GM12878 (cell line): ENCODE measurements at regions not wholly inside any gene's neighbourhood (a gene's known extent, or its start where the extent isn't known, plus 50 kb on each side); places are given as distances from the start of the nearest gene placed in this dataset.

Source experiments
- ATAC-seq: fragments of 200-7000 bp; cut with Tn5 transposase; 3 replicates; pipeline ENCODE4 v1.9.1; 2020; ENCODE audit warnings: mild to moderate bottlenecking, moderate library complexity
- BruUV-seq: library from RNA; stranded (reverse); fragments of 400-500 nt; replicated peaks from 2 replicates; lab custom pipeline; 2021; lab: Mats Ljungman, UMichigan
- CTCF ChIA-PET: fragments of 300-600 bp; sonication (Branson Sonifier 250); formaldehyde crosslinking; extraction: SDS; loops from one replicate; lab custom pipeline; 2021; ENCODE audit warnings: inconsistent platforms; lab: Yijun Ruan, JAX
- POLR2A ChIA-PET: fragments of 350-600 bp; formaldehyde crosslinking; extraction: SDS; loops from one replicate; lab custom pipeline; 2021; ENCODE audit warnings: inconsistent platforms; lab: Charles Lee
- RAD21 ChIA-PET: fragments of 300-600 bp; sonication (Branson Sonifier 250); formaldehyde crosslinking; loops from one replicate; lab custom pipeline; 2023; ENCODE audit warnings: antibody characterized with exemption; ENCODE audit not compliant: unreplicated experiment; lab: Charles Lee
- SMC1A ChIA-PET: fragments of 300-600 bp; sonication (Branson Sonifier 250); formaldehyde crosslinking; loops from one replicate; lab custom pipeline; 2023; ENCODE audit not compliant: unreplicated experiment, uncharacterized antibody; lab: Charles Lee
- DNase-seq: peaks from one replicate; pipeline ENCODE4 v3.0.0-alpha.2; 2011; ENCODE audit warnings: low read depth, low spot score
- FAIRE-seq: peaks from 3 replicates; lab custom pipeline; 2011; peaks lifted over from hg19 to GRCh38; lab: Jason Lieb, UNC
- H2AFZ ChIP-seq: 2 replicates; pipeline ENCODE4 v1.6.0; 2011; ENCODE audit warnings: low read depth, low read length, control low read depth; ENCODE audit not compliant: control insufficient read depth
- H3K27ac ChIP-seq: 2 replicates; pipeline ENCODE4 v1.5.1; 2011; ENCODE audit warnings: control low read depth; ENCODE audit not compliant: control insufficient read depth, insufficient read depth
- H3K27me3 ChIP-seq, 2 experiments: replicated peaks in 1 of 2; 2 replicates each; pipeline versions ENCODE4 v1.6.0 to v1.6.1; 2011; ENCODE audit warnings: low read length in 1 of 2; ENCODE audit not compliant: control insufficient read depth in 2 of 2, insufficient read depth in 2 of 2
- H3K36me3 ChIP-seq, 2 experiments: 2 replicates each; pipeline ENCODE4 v1.5.1; 2011; ENCODE audit warnings: low read length in 1 of 2; ENCODE audit not compliant: control insufficient read depth in 2 of 2, insufficient read depth in 2 of 2
- H3K4me1 ChIP-seq: 2 replicates; pipeline ENCODE4 v1.6.1; 2011; ENCODE audit warnings: mild to moderate bottlenecking, low read length, moderate library complexity, mixed read lengths; ENCODE audit not compliant: control insufficient read depth, insufficient read depth
- H3K4me2 ChIP-seq: 2 replicates; pipeline ENCODE4 v1.6.0; 2011; ENCODE audit warnings: control low read depth; ENCODE audit not compliant: control insufficient read depth, insufficient read depth
- H3K4me3 ChIP-seq: fragments of 200-600 bp; sonication (generic); 2 replicates; pipeline ENCODE4 v1.5.1; 2016
- H3K79me2 ChIP-seq: 2 replicates; pipeline ENCODE4 v1.6.0; 2011; ENCODE audit warnings: low read length; ENCODE audit not compliant: control insufficient read depth, insufficient read depth
- H3K9ac ChIP-seq: 2 replicates; pipeline ENCODE4 v1.8.0; 2011; ENCODE audit warnings: low read length, control low read depth, mixed read lengths; ENCODE audit not compliant: control insufficient read depth, insufficient read depth
- H3K9me3 ChIP-seq: replicated peaks from 3 replicates; pipeline ENCODE4 v1.5.1; 2011; ENCODE audit warnings: mild to moderate bottlenecking, low read length; ENCODE audit not compliant: control insufficient read depth, insufficient read depth
- H4K20me1 ChIP-seq: 2 replicates; pipeline ENCODE4 v1.6.0; 2011; ENCODE audit not compliant: control insufficient read depth, insufficient read depth
- BACH1 ChIP-seq: fragments of 450-650 bp; IDR thresholded peaks from 2 replicates; pipeline ENCODE4 v1.6.1; 2017; ENCODE audit warnings: mild to moderate bottlenecking, borderline replicate concordance
- CEBPB ChIP-seq, 2 experiments: fragments of 150-350 bp in 1 of 2; IDR thresholded peaks; 2 replicates each; pipeline ENCODE4 v1.6.1; 2012 to 2014; ENCODE audit warnings: low read depth in 2 of 2, low read length in 2 of 2, borderline replicate concordance in 1 of 2, inconsistent platforms in 1 of 2
- CHD2 ChIP-seq: IDR thresholded peaks from 2 replicates; pipeline ENCODE4 v1.6.1; 2011; ENCODE audit warnings: low read depth, low read length, improper control_type of control experiment, borderline replicate concordance
- ESRRA ChIP-seq: IDR thresholded peaks from 2 replicates; pipeline ENCODE4 v1.6.1; 2012; ENCODE audit warnings: mild to moderate bottlenecking, low read length, improper control_type of control experiment
- IRF4 ChIP-seq: IDR thresholded peaks from 2 replicates; pipeline ENCODE4 v1.6.1; 2011; ENCODE audit warnings: low read depth, low read length
- JUNB ChIP-seq: IDR thresholded peaks from 2 replicates; pipeline ENCODE4 v1.6.1; 2016; ENCODE audit warnings: antibody characterized with exemption, mild to moderate bottlenecking
- KLF5 ChIP-seq: fragments of 450-650 bp; IDR thresholded peaks from 2 replicates; pipeline ENCODE4 v1.6.1; 2014; ENCODE audit warnings: mild to moderate bottlenecking; ENCODE audit not compliant: partially characterized antibody
- MEF2A ChIP-seq: IDR thresholded peaks from 2 replicates; pipeline ENCODE4 v1.6.1; 2011; ENCODE audit warnings: low read depth, mild to moderate bottlenecking, low read length, moderate library complexity; ENCODE audit not compliant: insufficient read depth
- MXI1 ChIP-seq: fragments of 150-350 bp; IDR thresholded peaks from 2 replicates; pipeline ENCODE4 v1.6.1; 2011; ENCODE audit warnings: low read depth, mild to moderate bottlenecking, inconsistent platforms, low read length, improper control_type of control experiment
- MYB ChIP-seq: fragments of 150-350 bp; IDR thresholded peaks from 2 replicates; pipeline ENCODE4 v1.6.1; 2014; ENCODE audit warnings: mild to moderate bottlenecking, low read depth, low read length, borderline replicate concordance
- NFYA ChIP-seq: IDR thresholded peaks from 2 replicates; pipeline ENCODE4 v1.6.1; 2011; ENCODE audit warnings: low read depth, mild to moderate bottlenecking, low read length, improper control_type of control experiment, borderline replicate concordance
- NKRF ChIP-seq: fragments of 450-650 bp; conservative IDR thresholded peaks from 2 replicates; pipeline ENCODE4 v1.6.1; 2017; ENCODE audit warnings: mild to moderate bottlenecking, moderate library complexity
- SKIL ChIP-seq: fragments of 450-650 bp; IDR thresholded peaks from 2 replicates; pipeline ENCODE4 v1.6.1; 2017; ENCODE audit warnings: mild to moderate bottlenecking, low read depth, inconsistent platforms; ENCODE audit not compliant: poor library complexity, severe bottlenecking
- WGBS: methylation state at CpG from one replicate; pipeline ENCODE4 v1.1.6; 2016; ENCODE audit warnings: low lambda C conversion rate; ENCODE audit not compliant: insufficient replicate concordance, insufficient coverage; ENCODE audit errors: missing lambda C conversion rate; 5-methylcytosine and 5-hydroxymethylcytosine counted together
- in situ Hi-C: fragments of 300-500 bp; cut with MboI; formaldehyde crosslinking; loops from 9 replicates; pipeline ENCODE4 v1.14.3; 2018; ENCODE audit warnings: mixed read lengths
- intact Hi-C: fragments of 100-400 bp; cut with micrococcal nuclease; formaldehyde crosslinking; loops from one replicate; pipeline ENCODE4 v1.14.2; 2022; ENCODE audit not compliant: unreplicated experiment
- TF ChIP-seq, protein P1 (sequence below): fragments of 450-650 bp; IDR thresholded peaks from 2 replicates; pipeline ENCODE4 v1.6.1; 2017; ENCODE audit warnings: mild to moderate bottlenecking
- TF ChIP-seq, protein P2 (sequence below): IDR thresholded peaks from 2 replicates; pipeline ENCODE4 v1.6.1; 2011; ENCODE audit warnings: low read depth, low read length, improper control_type of control experiment, borderline replicate concordance
- TF ChIP-seq, protein P3 (sequence below): fragments of 450-650 bp; IDR thresholded peaks from 2 replicates; pipeline ENCODE4 v1.6.1; 2016; ENCODE audit warnings: mild to moderate bottlenecking

GRCh38 chr13:23991119-23991518, 93.8 kb upstream of the C1QTNF9B start:
- H3K79me2 ChIP-seq, result no peaks in the 10 kb centered on the region
- no peak for ATAC-seq
- H3K4me1 ChIP-seq, result peaks cover 3% of the 10 kb centered on the region; the same call in 1 of the 2 replicates
- in situ Hi-C loops (no loop called here), intact Hi-C loops (no loop called here)
- ChIA-PET SMC1A (interaction anchor here (1.4 to 2.0 kb wide), 2 partner anchors 14 to 30 kb away, joined by 3 to 8 read pairs; no protein-coding TSS in a partner anchor), CTCF (interaction anchor here (0.5 kb wide), 1 partner anchor 213 kb away, joined by 3 read pairs; no protein-coding TSS in a partner anchor), POLR2A (no interaction called here), RAD21 (no interaction called here)
- no peak for DNase-seq
- no peak overlapping the region for H3K9ac ChIP-seq
- no peak overlapping the region for H3K27ac ChIP-seq
- H3K4me3 ChIP-seq, result no peak overlapping the region
- no peaks in the 10 kb centered on the region for H4K20me1 ChIP-seq
- no peak overlapping the region for H3K4me2 ChIP-seq
- no peaks in the 10 kb centered on the region; the same call in 2 of the 3 replicates for H3K9me3 ChIP-seq
- H2AFZ ChIP-seq, result no peak overlapping the region
- 25% methylated on average over 3 of the region's 3 CpGs for WGBS
- H3K27me3 ChIP-seq, result no peaks in the 10 kb centered on the region
- no peaks in the 10 kb centered on the region for H3K36me3 ChIP-seq
- BruUV-seq, result no TSS peak
- FAIRE-seq, result no peak
- TF ChIP-seq, protein P1, sequence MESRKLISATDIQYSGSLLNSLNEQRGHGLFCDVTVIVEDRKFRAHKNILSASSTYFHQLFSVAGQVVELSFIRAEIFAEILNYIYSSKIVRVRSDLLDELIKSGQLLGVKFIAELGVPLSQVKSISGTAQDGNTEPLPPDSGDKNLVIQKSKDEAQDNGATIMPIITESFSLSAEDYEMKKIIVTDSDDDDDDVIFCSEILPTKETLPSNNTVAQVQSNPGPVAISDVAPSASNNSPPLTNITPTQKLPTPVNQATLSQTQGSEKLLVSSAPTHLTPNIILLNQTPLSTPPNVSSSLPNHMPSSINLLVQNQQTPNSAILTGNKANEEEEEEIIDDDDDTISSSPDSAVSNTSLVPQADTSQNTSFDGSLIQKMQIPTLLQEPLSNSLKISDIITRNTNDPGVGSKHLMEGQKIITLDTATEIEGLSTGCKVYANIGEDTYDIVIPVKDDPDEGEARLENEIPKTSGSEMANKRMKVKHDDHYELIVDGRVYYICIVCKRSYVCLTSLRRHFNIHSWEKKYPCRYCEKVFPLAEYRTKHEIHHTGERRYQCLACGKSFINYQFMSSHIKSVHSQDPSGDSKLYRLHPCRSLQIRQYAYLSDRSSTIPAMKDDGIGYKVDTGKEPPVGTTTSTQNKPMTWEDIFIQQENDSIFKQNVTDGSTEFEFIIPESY, result no peak
- TF ChIP-seq JUNB (no peak), ESRRA (no peak), NFYA (no peak), KLF5 (no peak), MEF2A (no peak), CEBPB (IDR thresholded peaks at IDR 0.05; ENCODE audit: borderline replicate concordance in 1 of 2, low read depth in 2 of 2, low read length in 2 of 2) (no peak), SKIL (no peak), MYB (no peak), BACH1 (no peak), CHD2 (no peak), NKRF (no peak), IRF4 (no peak), MXI1 (no peak)
- TF ChIP-seq, protein P2, sequence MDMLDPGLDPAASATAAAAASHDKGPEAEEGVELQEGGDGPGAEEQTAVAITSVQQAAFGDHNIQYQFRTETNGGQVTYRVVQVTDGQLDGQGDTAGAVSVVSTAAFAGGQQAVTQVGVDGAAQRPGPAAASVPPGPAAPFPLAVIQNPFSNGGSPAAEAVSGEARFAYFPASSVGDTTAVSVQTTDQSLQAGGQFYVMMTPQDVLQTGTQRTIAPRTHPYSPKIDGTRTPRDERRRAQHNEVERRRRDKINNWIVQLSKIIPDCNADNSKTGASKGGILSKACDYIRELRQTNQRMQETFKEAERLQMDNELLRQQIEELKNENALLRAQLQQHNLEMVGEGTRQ, result no peak
- TF ChIP-seq, protein P3, sequence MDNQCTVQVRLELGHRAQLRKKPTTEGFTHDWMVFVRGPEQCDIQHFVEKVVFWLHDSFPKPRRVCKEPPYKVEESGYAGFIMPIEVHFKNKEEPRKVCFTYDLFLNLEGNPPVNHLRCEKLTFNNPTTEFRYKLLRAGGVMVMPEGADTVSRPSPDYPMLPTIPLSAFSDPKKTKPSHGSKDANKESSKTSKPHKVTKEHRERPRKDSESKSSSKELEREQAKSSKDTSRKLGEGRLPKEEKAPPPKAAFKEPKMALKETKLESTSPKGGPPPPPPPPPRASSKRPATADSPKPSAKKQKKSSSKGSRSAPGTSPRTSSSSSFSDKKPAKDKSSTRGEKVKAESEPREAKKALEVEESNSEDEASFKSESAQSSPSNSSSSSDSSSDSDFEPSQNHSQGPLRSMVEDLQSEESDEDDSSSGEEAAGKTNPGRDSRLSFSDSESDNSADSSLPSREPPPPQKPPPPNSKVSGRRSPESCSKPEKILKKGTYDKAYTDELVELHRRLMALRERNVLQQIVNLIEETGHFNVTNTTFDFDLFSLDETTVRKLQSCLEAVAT, result no peak
